IPS-20b (cell line): ENCODE measurements at regions not wholly inside any gene's neighbourhood (a gene's known extent, or its start where the extent isn't known, plus 50 kb on each side); places are given as distances from the start of the nearest gene placed in this dataset.

Experiments
- H3K27ac ChIP-seq: one replicate; pipeline ENCODE4 v1.5.1; 2013; ENCODE audit warnings: low read length
- H3K27me3 ChIP-seq: 2 replicates; pipeline ENCODE4 v1.6.1; 2013; ENCODE audit warnings: mild to moderate bottlenecking, low read length, inconsistent platforms; ENCODE audit not compliant: insufficient read depth
- H3K36me3 ChIP-seq: 2 replicates; pipeline ENCODE4 v1.6.1; 2013; ENCODE audit warnings: low read depth, mild to moderate bottlenecking, inconsistent platforms, low read length, moderate library complexity; ENCODE audit not compliant: insufficient read depth
- H3K4me1 ChIP-seq: 2 replicates; pipeline ENCODE4 v1.6.1; 2013; ENCODE audit warnings: mild to moderate bottlenecking, control low read depth, inconsistent platforms, low read length, moderate library complexity; ENCODE audit not compliant: insufficient read depth
- H3K4me3 ChIP-seq: 2 replicates; pipeline ENCODE4 v1.5.1; 2013; ENCODE audit warnings: mild to moderate bottlenecking, low read length, inconsistent platforms
- H3K9ac ChIP-seq: 2 replicates; pipeline ENCODE4 v1.6.1; 2013; ENCODE audit warnings: low read depth, mild to moderate bottlenecking, inconsistent platforms, low read length, moderate library complexity
- H3K9me3 ChIP-seq: 2 replicates; pipeline ENCODE4 v1.6.1; 2013; ENCODE audit warnings: mild to moderate bottlenecking, low read depth, low read length, inconsistent platforms; ENCODE audit not compliant: insufficient read depth

DNA sequence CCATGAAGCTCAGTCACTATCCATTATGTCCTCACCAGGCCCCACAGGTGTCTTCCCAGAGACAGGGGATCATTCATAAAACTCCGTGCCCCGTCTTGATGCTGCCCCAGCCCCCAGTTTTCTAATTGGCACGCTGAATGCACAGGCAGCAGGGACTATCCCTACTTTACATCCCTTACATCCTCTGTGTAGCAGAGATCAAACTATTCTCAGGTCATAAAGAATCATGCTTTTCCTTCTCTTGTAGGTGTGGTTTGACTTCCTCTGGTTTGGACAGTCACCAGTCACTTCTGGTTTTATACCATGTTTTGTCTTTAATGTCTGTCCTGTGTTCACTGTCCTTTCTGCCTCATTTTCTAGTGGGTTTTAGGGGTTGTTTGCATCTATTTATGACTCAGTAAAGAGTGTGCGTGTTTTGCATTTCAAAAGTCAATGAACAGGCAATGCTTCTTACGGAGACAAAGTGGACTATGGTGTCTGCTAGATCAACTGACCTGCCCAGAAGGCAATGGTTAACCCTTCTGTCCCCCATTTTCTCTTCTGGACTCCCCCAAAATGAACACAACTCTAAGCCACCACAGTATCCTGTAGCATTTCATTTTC is 140.4 kb upstream of the NPVF start:
- Histone ChIP-seq H3K36me3 (no peaks in the 10 kb centered on the region), H3K9ac (no peak overlapping the region), H3K4me1 (no peaks in the 10 kb centered on the region), H3K4me3 (no peak overlapping the region), H3K9me3 (peaks cover 8% of the 10 kb centered on the region; the same call in 1 of the 2 replicates), H3K27me3 (no peaks in the 10 kb centered on the region), H3K27ac (no peak overlapping the region)

DNA sequence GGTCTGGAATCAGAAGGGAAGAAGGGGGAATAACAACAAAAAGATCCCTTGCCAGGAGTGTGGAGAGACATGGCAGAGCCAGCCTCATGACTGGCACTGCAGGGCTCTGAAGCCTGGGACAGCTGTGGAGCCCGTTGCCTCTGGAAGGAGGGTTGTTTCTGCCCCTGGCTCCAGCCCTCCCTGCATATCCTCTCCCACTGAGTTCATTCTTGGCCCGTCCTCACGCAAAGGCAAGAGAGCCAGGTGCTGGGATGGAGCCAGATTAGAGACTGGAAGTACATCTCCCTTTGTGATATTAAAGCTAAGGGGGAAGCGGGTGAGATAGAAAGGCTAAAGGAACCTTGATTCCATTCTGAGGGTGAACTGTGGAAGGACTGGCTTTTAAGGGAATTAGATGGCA is 141.5 kb upstream of the NPVF start:
- Histone ChIP-seq H3K9ac (no peak overlapping the region), H3K36me3 (no peaks in the 10 kb centered on the region), H3K27ac (no peak overlapping the region), H3K4me3 (no peak overlapping the region), H3K27me3 (no peaks in the 10 kb centered on the region), H3K4me1 (no peaks in the 10 kb centered on the region), H3K9me3 (peaks cover 8% of the 10 kb centered on the region; the same call in 1 of the 2 replicates)

DNA sequence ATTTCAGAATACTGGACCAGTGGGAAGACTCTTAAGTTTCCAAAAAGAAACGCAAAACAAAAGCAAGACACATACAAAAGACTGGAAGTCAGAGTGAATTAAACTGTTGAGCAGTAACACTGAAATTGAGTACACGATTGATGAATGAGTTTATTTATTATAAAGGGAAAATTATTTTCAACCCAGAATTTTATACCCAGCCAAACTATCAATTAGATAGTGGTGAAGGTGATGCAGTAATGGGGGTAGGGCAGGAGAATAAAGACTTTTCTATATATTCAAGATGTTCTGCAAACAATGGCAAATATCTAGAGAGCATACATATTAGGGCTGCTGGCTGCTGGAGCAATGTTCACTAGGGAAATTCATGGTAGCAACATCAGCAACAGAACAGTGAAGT is 143.7 kb upstream of the NPVF start:
- no peak overlapping the region for H3K9ac ChIP-seq
- H3K9me3 ChIP-seq = peaks cover 8% of the 10 kb centered on the region; the same call in 1 of the 2 replicates
- H3K36me3 ChIP-seq = no peaks in the 10 kb centered on the region
- H3K27me3 ChIP-seq = no peaks in the 10 kb centered on the region
- no peaks in the 10 kb centered on the region for H3K4me1 ChIP-seq
- H3K4me3 ChIP-seq = no peak overlapping the region
- H3K27ac ChIP-seq = no peak overlapping the region

DNA sequence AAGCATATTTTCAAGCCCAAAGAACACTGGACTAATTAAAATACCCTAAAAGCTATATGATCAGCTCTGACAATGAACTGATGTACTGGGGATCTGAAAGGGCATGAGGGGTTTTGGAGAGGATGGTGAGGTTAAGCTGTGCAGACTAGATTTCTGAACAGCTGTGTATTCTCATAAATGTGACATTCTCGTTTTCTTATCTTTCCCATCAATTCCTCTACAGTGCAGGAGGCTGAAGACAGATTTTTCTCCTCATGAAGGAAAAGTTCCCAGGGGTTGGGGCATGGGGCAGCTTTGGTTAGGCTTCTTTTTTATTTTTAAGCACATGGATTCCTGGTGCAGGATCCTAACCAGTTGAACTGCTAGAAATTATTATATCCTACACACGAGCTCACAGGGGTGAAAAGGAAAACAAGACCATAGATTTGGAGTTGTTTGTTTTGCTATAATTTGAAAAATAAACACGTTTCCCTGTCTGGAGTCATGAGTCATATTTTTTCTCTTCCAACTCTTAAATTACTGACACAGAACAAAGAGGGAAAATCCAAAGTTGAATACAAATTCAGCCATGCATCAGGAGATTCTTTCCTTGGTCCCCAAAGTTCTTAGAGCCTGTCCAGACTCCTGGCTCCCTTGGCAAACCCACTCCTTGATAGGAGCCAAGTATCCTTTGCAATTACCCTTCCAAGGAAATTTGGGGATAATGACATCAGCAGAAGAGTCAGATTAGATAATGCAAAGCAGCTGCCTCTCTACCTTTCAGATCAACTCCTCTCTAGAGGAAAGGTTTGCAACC is 147.7 kb upstream of the NPVF start:
- H3K9me3 ChIP-seq = peaks cover 8% of the 10 kb centered on the region; the same call in 1 of the 2 replicates
- H3K4me3 ChIP-seq = no peak overlapping the region
- H3K9ac ChIP-seq = no peak overlapping the region
- no peaks in the 10 kb centered on the region for H3K27me3 ChIP-seq
- H3K27ac ChIP-seq = no peak overlapping the region
- no peaks in the 10 kb centered on the region for H3K36me3 ChIP-seq
- H3K4me1 ChIP-seq = no peaks in the 10 kb centered on the region

DNA sequence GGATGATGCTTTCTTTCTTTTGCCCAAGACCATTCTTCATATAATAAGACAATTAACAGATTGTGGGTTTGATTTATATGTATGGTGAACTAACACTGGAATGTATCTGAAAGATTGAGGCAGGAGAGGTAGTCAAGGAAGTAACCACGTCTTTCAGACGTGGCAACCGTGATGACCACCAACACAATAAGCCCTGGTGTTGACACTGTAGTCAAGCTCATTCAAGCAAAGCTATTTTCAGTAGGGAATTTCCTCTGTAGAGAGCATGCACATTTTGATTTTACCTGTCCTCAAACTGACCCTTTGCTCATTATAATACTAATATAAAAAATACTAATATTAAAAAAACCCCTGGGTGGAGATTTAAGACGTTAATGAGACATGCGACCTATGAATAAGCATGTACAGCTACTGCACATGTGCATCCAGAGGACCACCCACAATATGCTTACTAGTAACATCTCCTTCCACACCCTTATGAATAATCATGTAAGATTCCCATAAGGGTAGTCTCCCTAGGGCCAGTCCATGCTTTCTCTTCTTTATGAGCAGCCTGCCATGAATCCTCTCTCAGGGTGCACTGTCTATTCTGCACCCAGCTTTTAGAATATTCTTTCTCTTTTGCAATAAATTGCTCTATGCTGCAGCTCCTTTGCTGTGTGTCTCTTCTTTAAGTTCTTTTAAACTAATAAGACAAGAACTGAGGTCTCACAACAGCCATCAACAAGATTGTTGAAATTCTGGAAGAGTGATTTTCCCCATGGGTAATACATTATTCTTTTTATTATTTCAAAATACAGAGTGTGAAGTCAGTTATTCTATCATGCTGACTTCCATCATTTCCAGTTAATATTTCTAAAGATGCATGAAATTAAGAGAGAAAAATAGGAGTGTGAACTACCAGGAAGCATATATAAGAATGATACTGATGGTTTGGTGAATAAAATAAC is 151.3 kb upstream of the NPVF start:
- no peak overlapping the region for H3K4me3 ChIP-seq
- no peaks in the 10 kb centered on the region for H3K9me3 ChIP-seq
- H3K27me3 ChIP-seq = no peaks in the 10 kb centered on the region
- H3K9ac ChIP-seq = no peak overlapping the region
- no peaks in the 10 kb centered on the region for H3K36me3 ChIP-seq
- H3K27ac ChIP-seq = no peak overlapping the region
- H3K4me1 ChIP-seq = no peaks in the 10 kb centered on the region

DNA sequence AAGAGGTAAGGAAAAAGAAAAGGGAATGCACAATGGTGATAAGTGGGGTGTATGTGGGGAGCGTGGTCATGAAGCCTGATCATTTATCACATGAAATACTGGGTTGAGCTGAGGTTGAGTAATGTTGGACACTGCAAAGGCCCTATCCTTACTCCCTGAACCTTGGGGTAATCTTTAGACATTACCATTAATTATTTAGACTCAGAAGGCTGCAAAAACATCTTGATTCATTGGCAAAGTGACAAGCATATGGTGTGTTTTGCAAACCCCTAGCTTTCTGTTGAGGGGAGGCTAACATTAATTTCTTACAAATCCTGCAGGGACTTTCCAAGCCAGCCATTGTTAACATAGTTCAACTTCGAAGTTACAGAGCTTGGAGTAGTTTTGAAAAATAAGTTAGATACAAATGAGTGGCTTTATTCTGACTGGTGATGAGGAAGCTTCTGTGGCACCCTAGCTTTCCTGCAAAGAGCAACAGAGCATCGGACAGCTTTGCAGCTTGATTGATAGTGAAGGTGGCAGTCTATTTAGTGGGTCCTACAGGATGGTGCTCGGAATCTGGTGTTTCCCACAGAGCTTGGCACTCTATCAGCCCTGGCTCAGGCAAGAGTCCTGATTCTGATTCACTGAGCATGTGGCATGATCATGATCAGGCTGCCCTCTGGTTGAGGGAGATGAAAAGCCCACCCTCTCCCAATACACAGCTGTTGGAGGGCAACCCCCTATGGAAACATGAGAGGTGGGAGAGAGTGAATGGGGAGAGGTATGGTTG is 153.7 kb upstream of the NPVF start:
- no peak overlapping the region for H3K27ac ChIP-seq
- H3K36me3 ChIP-seq = no peaks in the 10 kb centered on the region
- no peaks in the 10 kb centered on the region for H3K27me3 ChIP-seq
- H3K4me3 ChIP-seq = no peak overlapping the region
- no peaks in the 10 kb centered on the region for H3K4me1 ChIP-seq
- no peak overlapping the region for H3K9ac ChIP-seq
- H3K9me3 ChIP-seq = no peaks in the 10 kb centered on the region

DNA sequence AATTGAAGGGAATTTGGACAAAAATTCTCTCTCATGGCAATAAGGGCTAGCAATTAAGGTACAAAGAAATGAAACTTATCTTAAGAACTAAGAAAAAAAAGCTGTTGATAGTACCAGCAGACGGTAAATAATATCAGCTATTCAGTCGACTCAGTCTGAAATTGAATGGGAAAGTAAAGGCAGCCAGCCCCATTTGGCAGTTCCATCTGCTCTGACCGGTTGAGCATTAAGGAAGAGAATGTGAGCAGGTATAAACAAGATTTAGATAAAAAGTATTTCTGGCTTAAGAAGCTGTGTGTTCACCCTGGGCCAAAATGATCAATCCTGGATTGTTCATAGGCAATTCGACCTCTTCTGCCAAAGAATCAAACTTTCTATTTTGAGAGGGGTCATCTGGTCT is 154.6 kb upstream of the NPVF start:
- no peaks in the 10 kb centered on the region for H3K9me3 ChIP-seq
- H3K4me1 ChIP-seq = no peaks in the 10 kb centered on the region
- no peak overlapping the region for H3K9ac ChIP-seq
- no peak overlapping the region for H3K27ac ChIP-seq
- H3K4me3 ChIP-seq = no peak overlapping the region
- H3K27me3 ChIP-seq = no peaks in the 10 kb centered on the region
- H3K36me3 ChIP-seq = no peaks in the 10 kb centered on the region

DNA sequence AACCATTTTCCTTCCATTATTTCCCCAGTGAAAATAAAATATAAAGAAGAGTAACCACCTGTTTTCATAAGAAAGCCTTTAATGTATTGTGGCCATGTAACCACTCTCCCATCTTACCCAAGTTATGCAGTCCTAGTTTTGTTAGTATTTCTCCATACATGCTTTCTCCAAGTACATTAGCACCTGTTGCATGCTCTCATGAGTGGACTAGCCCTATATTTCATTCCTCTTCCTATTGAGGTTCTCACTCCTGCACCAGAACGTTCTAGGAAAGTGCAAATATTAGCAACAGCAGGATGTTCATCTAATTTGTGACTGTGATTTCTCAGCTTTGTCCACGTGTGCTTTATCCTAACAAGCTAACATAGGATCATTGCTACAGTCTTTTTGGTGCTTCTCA is 155.1 kb upstream of the NPVF start:
- H3K36me3 ChIP-seq = no peaks in the 10 kb centered on the region
- H3K27ac ChIP-seq = no peak overlapping the region
- no peaks in the 10 kb centered on the region for H3K9me3 ChIP-seq
- H3K4me1 ChIP-seq = no peaks in the 10 kb centered on the region
- no peaks in the 10 kb centered on the region for H3K27me3 ChIP-seq
- H3K9ac ChIP-seq = no peak overlapping the region
- H3K4me3 ChIP-seq = no peak overlapping the region

DNA sequence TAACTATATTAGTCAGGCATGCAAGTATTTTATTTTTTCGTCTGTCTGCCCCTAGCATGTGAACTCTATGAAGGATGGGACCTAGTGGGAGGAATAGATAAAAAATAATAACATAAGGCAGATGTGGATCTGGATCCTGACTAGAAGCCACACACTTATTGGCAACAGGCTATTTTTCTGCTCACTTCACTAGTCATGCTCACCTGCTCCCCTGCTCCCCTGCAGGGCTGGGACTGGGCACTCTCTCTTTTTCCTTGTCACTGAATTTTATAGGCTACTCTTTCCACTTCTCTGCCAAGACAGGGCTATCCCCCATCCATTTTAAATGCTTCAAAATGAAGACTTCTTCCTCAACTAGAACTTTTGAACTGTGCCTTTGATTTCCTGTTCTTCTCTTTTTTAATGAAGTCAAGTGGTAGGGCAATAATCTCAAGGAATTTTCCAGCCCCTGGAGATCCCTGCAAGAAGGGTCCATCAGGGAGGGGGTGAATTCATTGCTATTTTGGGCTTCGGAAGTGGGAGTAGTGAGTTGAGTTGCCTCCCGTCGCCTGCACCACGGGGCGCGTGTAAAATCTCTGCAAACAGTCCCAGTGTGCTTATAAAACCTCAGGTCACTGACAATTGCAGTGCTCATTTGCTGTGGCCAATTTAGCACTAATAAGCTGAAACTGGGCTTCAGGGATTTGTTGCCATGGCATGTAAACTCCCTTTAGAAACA is 156.7 kb upstream of the NPVF start:
- H3K9ac ChIP-seq = no peak overlapping the region
- H3K36me3 ChIP-seq = no peaks in the 10 kb centered on the region
- H3K27me3 ChIP-seq = no peaks in the 10 kb centered on the region; the same call in 1 of the 2 replicates
- H3K4me1 ChIP-seq = no peaks in the 10 kb centered on the region
- H3K4me3 ChIP-seq = no peak overlapping the region
- no peaks in the 10 kb centered on the region for H3K9me3 ChIP-seq
- no peak overlapping the region for H3K27ac ChIP-seq

DNA sequence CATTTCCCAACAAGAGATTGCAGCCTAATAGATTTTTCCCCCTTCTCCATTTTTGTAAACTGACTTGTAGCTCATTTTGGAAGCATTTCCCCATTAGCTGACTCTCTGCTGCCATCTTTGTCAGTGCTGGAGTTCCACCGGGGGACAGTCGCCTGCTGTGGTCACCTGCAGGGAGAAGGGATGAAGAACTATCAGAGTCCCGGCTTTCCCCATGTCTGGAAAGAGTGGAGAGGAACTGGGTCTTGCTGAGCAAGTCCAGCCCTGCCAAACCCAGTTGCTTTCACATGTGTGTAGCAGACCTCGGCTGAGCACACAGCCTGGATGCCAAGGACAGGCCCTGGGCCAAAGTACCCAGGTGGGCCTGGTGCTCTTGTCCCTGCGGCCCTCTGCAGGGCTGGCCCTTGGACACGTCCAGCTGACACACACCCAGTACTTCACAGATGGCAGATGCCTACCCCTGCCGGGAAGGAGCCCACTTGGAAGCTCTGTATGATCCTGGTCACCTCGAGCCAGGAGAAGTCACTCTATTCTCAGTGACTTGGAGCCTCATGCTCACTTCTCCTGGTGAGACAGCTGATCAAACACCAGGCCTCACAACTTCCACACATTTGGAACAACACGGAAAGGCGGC is 157.3 kb upstream of the NPVF start:
- Histone ChIP-seq H3K4me3 (no peak overlapping the region), H3K27me3 (no peaks in the 10 kb centered on the region; the same call in 1 of the 2 replicates), H3K27ac (no peak overlapping the region), H3K9me3 (no peaks in the 10 kb centered on the region), H3K4me1 (no peaks in the 10 kb centered on the region), H3K9ac (no peak overlapping the region), H3K36me3 (no peaks in the 10 kb centered on the region)
